Colonic mucosa (tissue), 4 donors: ENCODE measurements at regions not wholly inside any gene's neighbourhood (a gene's known extent, or its start where the extent isn't known, plus 50 kb on each side); places are given as distances from the start of the nearest gene placed in this dataset.

ENCODE experiments used
- DNase-seq: peaks from one replicate; pipeline ENCODE4 v3.0.0-alpha.2; 2020
- H3K27ac ChIP-seq: fragments of 200-600 bp; one replicate; pipeline ENCODE4 v1.8.0; 2021
- H3K27me3 ChIP-seq: fragments of 200-600 bp; one replicate; pipeline ENCODE4 v1.8.0; 2021
- H3K36me3 ChIP-seq: fragments of 200-600 bp; one replicate; pipeline ENCODE4 v1.8.0; 2021
- H3K4me1 ChIP-seq: fragments of 200-600 bp; one replicate; pipeline ENCODE4 v1.8.0; 2021; ENCODE audit warnings: mild to moderate bottlenecking
- H3K4me3 ChIP-seq: fragments of 200-600 bp; one replicate; pipeline ENCODE4 v1.8.0; 2021
- H3K9ac ChIP-seq, 2 donors: one replicate each; pipeline ENCODE4 v1.7.0; 2013; ENCODE audit warnings: control low read depth in 2 of 2, low read depth in 2 of 2, low read length in 2 of 2
- H3K9me3 ChIP-seq: fragments of 200-600 bp; one replicate; pipeline ENCODE4 v1.8.0; 2021
- intact Hi-C: fragments of 100-400 bp; cut with DNase I; formaldehyde crosslinking; loops from one replicate; pipeline ENCODE4 v1.14.1; 2022
- TF ChIP-seq, protein P1 (sequence below): fragments of 200-600 bp; IDR thresholded peaks from one replicate; pipeline ENCODE4 v1.8.0; 2022; ENCODE audit warnings: antibody characterized with exemption, mild to moderate bottlenecking
- donor health status: healthy.
- donor health status: DM: no; HTN: no; CAD: no.
- donor health status: DM: no; HTN: no; CAD: no.

DNA sequence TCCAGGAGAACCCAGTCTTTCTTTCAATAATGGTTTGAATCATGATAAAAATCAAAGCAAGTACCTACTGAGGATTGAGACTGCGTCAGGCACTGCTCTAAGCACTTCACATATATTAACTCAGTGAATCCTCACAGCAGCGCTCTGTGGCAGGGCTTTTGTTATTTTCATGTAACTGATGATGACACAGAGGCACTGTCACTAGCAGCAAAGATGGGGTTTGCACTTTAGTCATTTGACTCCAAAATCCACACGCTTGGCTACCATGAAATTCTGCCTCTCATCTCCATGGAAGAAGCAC lies 98.8 kb upstream of the GSC start:
- Histone ChIP-seq H3K36me3 (no peaks in the 10 kb centered on the region), H3K4me3 (no peak overlapping the region), H3K27me3 (peaks cover 9% of the 10 kb centered on the region), H3K4me1 (no peaks in the 10 kb centered on the region), H3K9me3 (no peaks in the 10 kb centered on the region), H3K27ac (no peak overlapping the region), H3K9ac (no peak overlapping the region)
- TF ChIP-seq, protein P1, sequence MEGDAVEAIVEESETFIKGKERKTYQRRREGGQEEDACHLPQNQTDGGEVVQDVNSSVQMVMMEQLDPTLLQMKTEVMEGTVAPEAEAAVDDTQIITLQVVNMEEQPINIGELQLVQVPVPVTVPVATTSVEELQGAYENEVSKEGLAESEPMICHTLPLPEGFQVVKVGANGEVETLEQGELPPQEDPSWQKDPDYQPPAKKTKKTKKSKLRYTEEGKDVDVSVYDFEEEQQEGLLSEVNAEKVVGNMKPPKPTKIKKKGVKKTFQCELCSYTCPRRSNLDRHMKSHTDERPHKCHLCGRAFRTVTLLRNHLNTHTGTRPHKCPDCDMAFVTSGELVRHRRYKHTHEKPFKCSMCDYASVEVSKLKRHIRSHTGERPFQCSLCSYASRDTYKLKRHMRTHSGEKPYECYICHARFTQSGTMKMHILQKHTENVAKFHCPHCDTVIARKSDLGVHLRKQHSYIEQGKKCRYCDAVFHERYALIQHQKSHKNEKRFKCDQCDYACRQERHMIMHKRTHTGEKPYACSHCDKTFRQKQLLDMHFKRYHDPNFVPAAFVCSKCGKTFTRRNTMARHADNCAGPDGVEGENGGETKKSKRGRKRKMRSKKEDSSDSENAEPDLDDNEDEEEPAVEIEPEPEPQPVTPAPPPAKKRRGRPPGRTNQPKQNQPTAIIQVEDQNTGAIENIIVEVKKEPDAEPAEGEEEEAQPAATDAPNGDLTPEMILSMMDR: no peak
- intact Hi-C loops: no loop called here
- no peak for DNase-seq

GRCh38 chr14:94867946-94868771 lies 98.2 kb upstream of the GSC start:
- peaks cover 9% of the 10 kb centered on the region for H3K27me3 ChIP-seq
- DNase-seq: no peak

GRCh38 chr14:94867209-94867608 lies 97.3 kb upstream of the GSC start:
- no peak for DNase-seq
- intact Hi-C loops: no loop called here
- Histone ChIP-seq H3K9ac (no peak overlapping the region), H3K27ac (no peak overlapping the region), H3K4me3 (no peak overlapping the region), H3K27me3 (peaks cover 9% of the 10 kb centered on the region), H3K9me3 (no peaks in the 10 kb centered on the region), H3K4me1 (no peaks in the 10 kb centered on the region), H3K36me3 (no peaks in the 10 kb centered on the region)
- TF ChIP-seq, protein P1: no peak

More at GRCh38 chr14:94867946-94868771, 98.2 kb upstream of the GSC start:
- no peaks in the 10 kb centered on the region for H3K4me1 ChIP-seq
- no peak overlapping the region for H3K4me3 ChIP-seq
- intact Hi-C loops: no loop called here
- H3K9ac ChIP-seq: no peak overlapping the region
- no peaks in the 10 kb centered on the region for H3K36me3 ChIP-seq
- TF ChIP-seq, protein P1: no peak
- H3K27ac ChIP-seq: no peak overlapping the region
- H3K9me3 ChIP-seq: no peaks in the 10 kb centered on the region

DNA sequence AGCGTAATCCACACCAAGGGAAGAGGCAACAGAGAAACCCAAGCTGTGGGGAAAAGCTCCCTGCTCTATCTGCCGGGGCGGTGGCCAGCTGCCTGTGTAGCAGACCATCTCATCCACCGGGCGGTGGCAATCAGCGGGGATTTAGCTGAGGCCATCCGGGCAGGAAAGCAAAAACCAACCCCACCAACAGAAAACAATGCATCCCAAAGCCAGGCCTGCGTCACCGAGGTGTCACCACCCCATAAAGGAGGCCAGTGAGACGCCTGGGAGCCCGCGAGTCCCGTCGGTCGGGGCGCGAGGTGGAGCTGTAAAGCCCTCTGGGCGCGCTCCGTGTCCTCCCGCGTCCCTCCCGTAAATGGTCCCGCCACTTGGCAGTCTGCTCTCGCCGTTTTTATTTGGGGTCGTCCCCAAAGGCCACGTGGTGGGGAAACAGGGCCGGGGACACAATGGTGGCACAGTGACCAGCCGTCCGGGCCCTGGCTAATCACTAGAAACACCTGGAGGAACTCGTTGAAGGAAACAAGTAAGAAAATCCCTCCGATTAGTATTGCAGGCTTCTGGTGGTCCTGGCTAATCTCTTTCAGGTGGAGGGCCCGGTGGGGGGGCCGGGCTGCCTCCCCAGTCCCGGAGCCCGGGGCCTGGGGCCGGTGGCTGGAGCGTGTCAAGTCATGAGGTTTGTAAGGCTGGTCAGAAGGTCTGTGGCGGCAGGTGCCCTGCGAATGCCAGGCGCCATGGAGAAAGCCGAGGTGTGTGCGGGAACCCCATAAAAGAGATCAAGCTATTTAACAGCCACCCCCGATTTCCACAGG lies 94.7 kb upstream of the GSC start:
- Histone ChIP-seq H3K27me3 (peaks cover 9% of the 10 kb centered on the region), H3K4me3 (no peak overlapping the region), H3K4me1 (no peaks in the 10 kb centered on the region), H3K36me3 (no peaks in the 10 kb centered on the region), H3K9ac (no peak overlapping the region), H3K27ac (no peak overlapping the region), H3K9me3 (no peaks in the 10 kb centered on the region)
- TF ChIP-seq, protein P1: no peak
- DNase-seq: no peak
- intact Hi-C loops: no loop called here

DNA sequence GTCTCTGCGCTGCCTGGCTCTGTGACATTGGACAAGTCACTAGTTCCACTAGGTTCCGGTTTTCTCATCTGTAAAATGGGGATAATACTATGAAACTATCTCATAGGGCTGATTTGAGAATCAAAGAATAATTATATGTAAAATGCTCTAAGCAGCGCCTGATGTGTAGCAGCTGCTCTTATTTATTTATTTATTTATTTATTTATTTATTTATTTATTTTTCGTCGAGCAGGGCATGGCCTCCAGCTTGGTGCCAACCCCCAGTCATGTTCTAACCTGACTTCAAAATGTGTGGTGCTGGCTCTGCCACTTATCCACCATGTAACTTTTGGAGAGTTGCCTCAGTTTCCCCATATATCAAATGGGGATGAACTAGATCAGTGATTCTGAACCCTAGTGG lies 93.5 kb upstream of the GSC start:
- Histone ChIP-seq H3K4me1 (no peaks in the 10 kb centered on the region), H3K4me3 (no peak overlapping the region), H3K36me3 (no peaks in the 10 kb centered on the region), H3K9me3 (no peaks in the 10 kb centered on the region), H3K9ac (no peak overlapping the region), H3K27ac (no peak overlapping the region), H3K27me3 (peaks cover 9% of the 10 kb centered on the region)
- TF ChIP-seq, protein P1: no peak
- intact Hi-C loops: no loop called here
- no peak for DNase-seq
